Esophagus muscularis mucosa (tissue), 4 donors: ENCODE measurements at regions not wholly inside any gene's neighbourhood (a gene's known extent, or its start where the extent isn't known, plus 50 kb on each side); places are given as distances from the start of the nearest gene placed in this dataset.

Experiments
- DNase-seq: peaks from one replicate; pipeline ENCODE4 v3.0.0-alpha.2; 2017; ENCODE audit errors: extremely low spot score
- H3K27ac ChIP-seq, 4 donors: fragments of 200-600 bp; sonication (generic); replicated peaks in 1 of 4; 1 replicate in 3 of 4; 2 replicates in 1 of 4; pipeline ENCODE4 v1.5.1; 2016 to 2019; ENCODE audit warnings: mild to moderate bottlenecking in 1 of 4
- H3K27me3 ChIP-seq, 4 donors: fragments of 200-600 bp; sonication (generic); one replicate each; pipeline versions ENCODE4 v1.5.1 to v1.6.0; 2016 to 2019
- H3K36me3 ChIP-seq, 4 donors: fragments of 200-600 bp; sonication (generic); one replicate each; pipeline ENCODE4 v1.5.1; 2016 to 2019
- H3K4me1 ChIP-seq, 4 donors: fragments of 200-600 bp; sonication (generic); one replicate each; pipeline ENCODE4 v1.5.1; 2016 to 2019
- H3K4me3 ChIP-seq, 4 donors: fragments of 200-600 bp; sonication (generic); 1 replicate in 2 of 4; 2 replicates in 2 of 4; pipeline ENCODE4 v1.5.1; 2016 to 2019; ENCODE audit warnings: mild to moderate bottlenecking in 4 of 4, moderate library complexity in 1 of 4
- H3K9me3 ChIP-seq, 4 donors: fragments of 200-600 bp; sonication (generic); 1 replicate in 3 of 4; 2 replicates in 1 of 4; pipeline ENCODE4 v1.5.1; 2016 to 2019
- CTCF ChIP-seq, 3 experiments: fragments of 200-600 bp in 2 of 3; fragments of 450-650 bp in 1 of 3; sonication (generic) in 2 of 3; IDR thresholded peaks; one replicate each; pipeline ENCODE4 v1.5.1; 2017 to 2019; ENCODE audit warnings: antibody characterized with exemption in 3 of 3, mild to moderate bottlenecking in 2 of 3, moderate library complexity in 1 of 3
- EP300 ChIP-seq: sonication (generic); formaldehyde crosslinking; IDR thresholded peaks from one replicate; pipeline ENCODE4 v1.6.1; 2017; ENCODE audit warnings: antibody characterized with exemption
- POLR2A ChIP-seq: fragments of 450-650 bp; IDR thresholded peaks from one replicate; pipeline ENCODE4 v1.6.1; 2017; ENCODE audit warnings: antibody characterized with exemption, moderate library complexity, mild to moderate bottlenecking, low read depth
- POLR2AphosphoS5 ChIP-seq, 2 donors: sonication (generic); formaldehyde crosslinking; IDR thresholded peaks; one replicate each; pipeline ENCODE4 v1.6.1; 2017; ENCODE audit warnings: antibody characterized with exemption in 2 of 2
- WGBS: methylation state at CpG from one replicate; pipeline ENCODE4 v1.1.5; 2018; 5-methylcytosine and 5-hydroxymethylcytosine counted together
- intact Hi-C: fragments of 100-400 bp; cut with DNase I; formaldehyde crosslinking; loops from one replicate; pipeline ENCODE4 v1.15.1; 2023

GRCh38 chrY:19621756-19622155 is 122.8 kb downstream of the KDM5D start:
- Histone ChIP-seq H3K36me3 (no peaks in the 10 kb centered on the region), H3K27ac (no peak overlapping the region), H3K4me1 (no peaks in the 10 kb centered on the region), H3K4me3 (no peak overlapping the region), H3K9me3 (no peaks in the 10 kb centered on the region), H3K27me3 (no peaks in the 10 kb centered on the region)
- TF ChIP-seq CTCF (IDR thresholded peaks at IDR 0.05) (no peak), POLR2A (no peak), EP300 (no peak), POLR2AphosphoS5 (IDR thresholded peaks at IDR 0.05) (no peak)
- intact Hi-C loops: no loop called here
- DNase-seq: no peak

- WGBS: no CpG with 5 or more reads among the region's 3 CpGs
- Histone ChIP-seq H3K9me3 (no peaks in the 10 kb centered on the region), H3K36me3 (peaks cover 0 to 9% (median 0%) of the 10 kb centered on the region in 4 donors), H3K4me3 (no peak overlapping the region), H3K4me1 (no peaks in the 10 kb centered on the region), H3K27ac (no peak overlapping the region), H3K27me3 (no peaks in the 10 kb centered on the region)
- no peak for DNase-seq
- TF ChIP-seq EP300 (no peak), POLR2A (no peak), CTCF (IDR thresholded peaks at IDR 0.05) (no peak), POLR2AphosphoS5 (IDR thresholded peaks at IDR 0.05) (no peak)
- intact Hi-C loops: no loop called here
Measured at GRCh38 chrY:19601113-19601512, 143.4 kb downstream of the KDM5D start.

- no CpG with 5 or more reads among the region's 3 CpGs for WGBS
- H3K4me1 ChIP-seq: no peaks in the 10 kb centered on the region
- no peak overlapping the region for H3K4me3 ChIP-seq
- H3K27ac ChIP-seq: no peak overlapping the region
- no peak for DNase-seq
- TF ChIP-seq EP300 (no peak), POLR2AphosphoS5 (IDR thresholded peaks at IDR 0.05) (no peak)
- H3K36me3 ChIP-seq: peaks cover 0 to 9% (median 0%) of the 10 kb centered on the region in 4 donors
- H3K27me3 ChIP-seq: no peaks in the 10 kb centered on the region
- H3K9me3 ChIP-seq: no peaks in the 10 kb centered on the region
- intact Hi-C loops: no loop called here
Measured at GRCh38 chrY:19600711-19601110, 143.8 kb downstream of the KDM5D start.

GRCh38 chrY:19590235-19590634 is 154.3 kb downstream of the KDM5D start:
- H3K27me3 ChIP-seq: no peaks in the 10 kb centered on the region
- no peaks in the 10 kb centered on the region for H3K4me1 ChIP-seq
- no peaks in the 10 kb centered on the region for H3K9me3 ChIP-seq
- H3K36me3 ChIP-seq: peaks cover 0 to 20% (median 0%) of the 10 kb centered on the region in 4 donors
- no peak for DNase-seq
- H3K4me3 ChIP-seq: no peak overlapping the region
- intact Hi-C loops: no loop called here
- H3K27ac ChIP-seq: no peak overlapping the region
- TF ChIP-seq EP300: no peak
- TF ChIP-seq POLR2AphosphoS5 (IDR thresholded peaks at IDR 0.05): no peak
- TF ChIP-seq CTCF (IDR thresholded peaks at IDR 0.05): no peak
- no peak for TF ChIP-seq POLR2A

- H3K27ac ChIP-seq: no peak overlapping the region
- intact Hi-C loops: no loop called here
- DNase-seq: no peak
- no peaks in the 10 kb centered on the region for H3K4me1 ChIP-seq
- H3K36me3 ChIP-seq: peaks cover 0 to 20% (median 0%) of the 10 kb centered on the region in 4 donors
- no peak for TF ChIP-seq POLR2A
- no peak for TF ChIP-seq CTCF (IDR thresholded peaks at IDR 0.05)
- TF ChIP-seq POLR2AphosphoS5 (IDR thresholded peaks at IDR 0.05): no peak
- no peak for TF ChIP-seq EP300
- H3K4me3 ChIP-seq: no peak overlapping the region
- H3K27me3 ChIP-seq: no peaks in the 10 kb centered on the region
- no peaks in the 10 kb centered on the region for H3K9me3 ChIP-seq
- no CpG with 5 or more reads among the region's 1 CpG for WGBS
Measured at GRCh38 chrY:19589664-19590063, 154.9 kb downstream of the KDM5D start.
